GM12875 (cell line): ENCODE measurements at regions not wholly inside any gene's neighbourhood (a gene's known extent, or its start where the extent isn't known, plus 50 kb on each side); places are given as distances from the start of the nearest gene placed in this dataset.
"Not testable (repeated sequence)": the region's sequence is repeated elsewhere in the genome, so short reads cannot be mapped to it uniquely, and the experiment has no call there.

Experiments
- H3K4me3 ChIP-seq: one replicate; pipeline ENCODE4 v1.5.1; 2011; ENCODE audit warnings: low read depth, low read length, control low read depth
- TF ChIP-seq, protein P1 (sequence below): IDR thresholded peaks from 2 replicates; pipeline ENCODE4 v1.5.1; 2011; ENCODE audit warnings: low read depth, mild to moderate bottlenecking, control low read depth, inconsistent platforms, low read length, moderate library complexity, borderline replicate concordance; ENCODE audit not compliant: insufficient read depth

DNA sequence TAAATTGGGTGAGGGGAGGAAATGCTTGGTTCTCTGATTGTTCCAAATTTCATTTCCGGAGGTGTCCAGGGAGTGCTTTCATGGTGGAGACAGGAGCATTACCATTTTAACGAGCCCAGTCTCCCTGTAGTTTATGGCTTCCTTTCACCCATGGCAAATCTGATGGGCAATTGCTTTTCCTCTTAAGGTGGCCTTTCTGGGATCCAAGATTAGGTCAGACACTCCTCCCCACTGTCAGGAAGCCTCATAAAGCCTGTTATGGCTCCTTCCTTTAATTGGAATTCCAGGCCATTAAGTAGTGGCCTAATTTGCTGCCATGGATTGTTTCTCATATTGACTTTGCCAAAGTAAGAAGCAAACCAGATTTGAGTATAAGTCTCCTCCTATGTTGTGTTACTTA, 157.8 kb downstream of the PDCD6IP start:
- TF ChIP-seq, protein P1, sequence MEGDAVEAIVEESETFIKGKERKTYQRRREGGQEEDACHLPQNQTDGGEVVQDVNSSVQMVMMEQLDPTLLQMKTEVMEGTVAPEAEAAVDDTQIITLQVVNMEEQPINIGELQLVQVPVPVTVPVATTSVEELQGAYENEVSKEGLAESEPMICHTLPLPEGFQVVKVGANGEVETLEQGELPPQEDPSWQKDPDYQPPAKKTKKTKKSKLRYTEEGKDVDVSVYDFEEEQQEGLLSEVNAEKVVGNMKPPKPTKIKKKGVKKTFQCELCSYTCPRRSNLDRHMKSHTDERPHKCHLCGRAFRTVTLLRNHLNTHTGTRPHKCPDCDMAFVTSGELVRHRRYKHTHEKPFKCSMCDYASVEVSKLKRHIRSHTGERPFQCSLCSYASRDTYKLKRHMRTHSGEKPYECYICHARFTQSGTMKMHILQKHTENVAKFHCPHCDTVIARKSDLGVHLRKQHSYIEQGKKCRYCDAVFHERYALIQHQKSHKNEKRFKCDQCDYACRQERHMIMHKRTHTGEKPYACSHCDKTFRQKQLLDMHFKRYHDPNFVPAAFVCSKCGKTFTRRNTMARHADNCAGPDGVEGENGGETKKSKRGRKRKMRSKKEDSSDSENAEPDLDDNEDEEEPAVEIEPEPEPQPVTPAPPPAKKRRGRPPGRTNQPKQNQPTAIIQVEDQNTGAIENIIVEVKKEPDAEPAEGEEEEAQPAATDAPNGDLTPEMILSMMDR = no peak

DNA sequence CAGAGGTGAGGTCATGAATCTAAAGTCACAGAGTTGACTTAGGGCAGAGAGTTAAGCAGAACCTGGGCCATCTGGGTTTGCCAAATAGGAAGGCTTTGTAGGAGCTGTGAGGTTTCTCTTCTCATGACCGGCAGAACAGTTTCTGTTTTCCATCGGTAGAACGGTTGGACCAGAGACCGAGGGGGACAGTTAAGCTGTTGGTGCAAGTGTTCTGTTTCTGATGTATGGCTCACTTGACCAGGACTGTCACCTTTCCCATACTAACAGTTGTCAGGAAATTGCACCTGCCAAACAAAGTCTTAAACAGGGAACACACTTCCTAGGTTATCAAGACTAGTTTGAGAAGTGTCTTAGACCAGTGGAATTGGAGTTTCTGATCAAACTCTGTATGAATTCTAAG, 158.3 kb downstream of the PDCD6IP start:
- no peak overlapping the region for H3K4me3 ChIP-seq
- TF ChIP-seq, protein P1 = no peak

More for the DNA sequence above, 157.8 kb downstream of the PDCD6IP start:
- no peak overlapping the region for H3K4me3 ChIP-seq

DNA sequence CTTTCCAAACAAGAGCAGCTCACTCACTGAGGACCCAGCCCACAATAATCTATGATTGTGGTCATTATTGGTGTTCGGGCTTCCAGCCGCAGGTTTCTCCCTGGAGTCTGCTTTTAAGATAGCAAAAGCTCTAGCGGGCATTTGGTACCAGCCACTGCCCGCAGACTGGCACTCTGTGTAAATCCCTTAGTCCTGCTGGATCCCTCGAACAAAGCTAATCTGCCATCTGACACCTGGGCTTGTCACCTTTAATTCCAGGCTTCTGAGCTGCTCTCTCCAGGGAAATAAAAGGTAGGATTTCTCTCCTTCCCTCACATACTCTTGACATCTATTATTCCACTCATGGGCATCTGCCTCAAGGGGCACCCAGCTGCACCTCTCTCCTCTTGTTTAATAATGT, 158.7 kb downstream of the PDCD6IP start:
- H3K4me3 ChIP-seq = no peak overlapping the region
- TF ChIP-seq, protein P1 = no peak

DNA sequence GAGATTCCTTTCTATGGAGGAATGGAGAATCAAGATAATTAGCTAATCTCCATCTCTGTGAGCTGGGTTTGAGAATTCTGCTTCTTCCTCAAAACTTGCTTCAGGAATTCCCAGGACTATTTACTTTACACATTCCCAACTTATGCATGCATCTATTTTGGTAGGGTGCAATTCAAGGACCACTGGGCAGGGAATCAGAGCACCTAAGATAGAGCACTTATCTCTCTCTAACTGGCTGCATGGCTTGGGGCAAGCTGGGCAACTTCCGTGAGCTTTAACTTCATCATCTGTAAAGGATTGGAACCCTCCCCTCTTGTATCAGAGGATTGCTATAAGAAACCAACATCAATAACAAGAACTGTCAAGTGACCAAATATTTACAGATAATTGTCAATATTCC, 160.2 kb downstream of the PDCD6IP start:
- TF ChIP-seq, protein P1 = no peak
- no peak overlapping the region for H3K4me3 ChIP-seq

DNA sequence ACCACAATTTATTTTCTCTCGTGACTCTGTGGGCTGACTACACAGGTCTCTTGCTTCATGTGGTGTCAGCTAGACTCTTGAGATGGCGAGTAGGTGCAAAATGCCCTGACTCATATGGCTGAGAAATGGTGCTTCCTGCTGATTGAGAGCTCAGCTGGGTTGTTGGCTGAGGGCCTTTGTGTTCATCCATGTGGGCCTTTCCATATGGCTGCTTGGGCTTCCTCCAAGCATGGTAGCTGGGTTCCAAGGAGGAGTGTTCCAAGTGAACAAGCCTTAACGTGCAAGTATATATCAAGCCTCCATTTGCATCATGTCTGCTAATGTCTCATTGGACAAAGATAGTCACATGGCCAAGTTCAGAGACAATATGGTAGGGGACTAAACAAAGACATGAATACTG, 164.0 kb downstream of the PDCD6IP start:
- TF ChIP-seq, protein P1 = no peak
- no peak overlapping the region for H3K4me3 ChIP-seq

DNA sequence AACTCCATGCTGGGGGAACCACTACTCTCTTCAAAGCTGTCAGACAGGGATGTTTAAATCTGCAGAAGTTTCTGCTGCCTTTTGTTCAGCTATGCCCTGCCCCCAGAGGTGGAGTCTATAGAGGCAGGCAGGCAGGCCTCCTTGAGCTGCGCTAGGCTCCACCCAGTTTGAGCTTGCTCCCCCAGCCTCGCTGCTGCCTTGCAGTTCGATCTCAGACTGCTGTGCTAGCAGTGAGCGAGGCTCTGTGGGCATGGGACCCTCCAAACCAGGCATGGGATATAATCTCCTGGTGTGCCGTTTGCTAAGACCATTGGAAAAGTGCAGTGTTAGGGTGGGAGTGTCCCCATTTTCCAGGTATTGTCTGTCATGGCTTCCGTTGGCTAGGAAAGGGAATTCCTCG, 171.8 kb downstream of the PDCD6IP start:
- not testable (repeated sequence) for H3K4me3 ChIP-seq

DNA sequence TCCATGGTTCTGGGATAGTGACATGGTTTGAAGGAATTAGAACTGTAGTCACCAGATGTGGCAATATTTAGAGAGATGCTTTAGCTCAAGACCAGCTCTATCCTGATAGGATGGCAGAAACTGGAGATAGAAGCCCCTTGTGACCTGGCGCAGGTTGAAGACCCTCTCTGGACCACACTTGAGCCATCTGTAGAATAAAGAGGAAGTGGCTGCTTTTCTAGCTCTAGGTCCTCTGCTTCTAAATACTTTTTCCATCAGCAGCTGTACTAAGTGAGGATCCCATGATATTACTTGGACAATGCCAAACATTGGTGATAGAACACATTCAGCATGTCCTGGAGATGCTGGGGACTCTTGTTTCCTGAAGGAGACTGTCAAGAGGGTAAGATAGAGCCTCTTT, 172.6 kb downstream of the PDCD6IP start:
- TF ChIP-seq, protein P1 = no peak
- no peak overlapping the region for H3K4me3 ChIP-seq

DNA sequence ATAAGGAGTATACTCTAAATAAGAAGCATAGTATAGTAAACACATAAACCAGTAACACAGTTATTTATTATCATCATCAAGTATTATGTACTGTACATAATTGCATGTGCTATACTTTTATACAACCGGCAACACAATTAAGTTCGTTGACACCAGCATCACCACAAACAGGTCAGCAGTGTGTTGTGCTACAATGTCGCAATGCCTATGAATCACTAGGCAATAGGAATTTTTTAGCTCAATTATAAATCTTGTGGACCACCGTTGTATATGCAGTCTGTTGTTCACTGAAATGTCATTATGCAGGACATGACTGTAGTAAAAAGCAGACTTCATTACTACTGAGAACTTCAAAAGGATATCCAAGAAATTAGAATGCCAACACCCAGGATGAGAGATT, 177.0 kb downstream of the PDCD6IP start:
- TF ChIP-seq, protein P1 = no peak
- no peak overlapping the region for H3K4me3 ChIP-seq
